ENCODE measurements at regions not wholly inside any gene's neighbourhood (a gene's known extent, or its start where the extent isn't known, plus 50 kb on each side); places are given as distances from the start of the nearest gene placed in this dataset.

DNA sequence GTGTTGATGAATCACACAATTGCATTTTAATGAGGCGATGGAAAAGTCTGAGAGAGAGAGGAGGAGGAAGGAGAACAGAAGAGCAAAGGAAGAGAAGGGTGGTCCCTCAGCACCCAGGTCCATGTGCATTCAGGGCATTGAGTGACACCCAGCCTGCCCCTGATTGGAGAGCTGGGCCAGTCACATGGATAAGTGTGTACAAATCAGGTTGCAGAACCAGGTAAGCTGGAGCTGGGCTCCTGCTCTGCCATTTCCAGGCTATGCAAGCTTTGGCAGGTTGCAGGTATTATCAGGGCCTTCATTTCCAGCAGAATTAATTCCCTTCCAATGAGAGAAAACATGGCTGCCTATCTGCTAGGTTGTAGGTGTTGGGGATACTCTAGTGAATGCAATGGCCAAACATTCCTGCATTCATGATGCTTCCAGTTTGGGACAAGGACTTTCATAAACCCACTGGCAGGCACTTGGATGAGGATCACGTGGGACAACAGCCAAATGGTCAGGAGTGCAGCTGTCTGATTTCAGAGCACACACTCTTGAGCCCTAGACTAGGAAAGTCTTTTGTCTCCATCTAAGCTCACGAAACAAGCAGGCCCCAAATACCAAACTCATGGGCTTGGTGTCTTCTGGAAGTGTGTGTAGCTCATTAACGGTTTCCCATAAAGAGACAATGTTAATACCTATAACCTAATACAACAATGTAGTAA lies 577.9 kb upstream of the CDH5 start:
- TF ChIP-seq, protein P1, sequence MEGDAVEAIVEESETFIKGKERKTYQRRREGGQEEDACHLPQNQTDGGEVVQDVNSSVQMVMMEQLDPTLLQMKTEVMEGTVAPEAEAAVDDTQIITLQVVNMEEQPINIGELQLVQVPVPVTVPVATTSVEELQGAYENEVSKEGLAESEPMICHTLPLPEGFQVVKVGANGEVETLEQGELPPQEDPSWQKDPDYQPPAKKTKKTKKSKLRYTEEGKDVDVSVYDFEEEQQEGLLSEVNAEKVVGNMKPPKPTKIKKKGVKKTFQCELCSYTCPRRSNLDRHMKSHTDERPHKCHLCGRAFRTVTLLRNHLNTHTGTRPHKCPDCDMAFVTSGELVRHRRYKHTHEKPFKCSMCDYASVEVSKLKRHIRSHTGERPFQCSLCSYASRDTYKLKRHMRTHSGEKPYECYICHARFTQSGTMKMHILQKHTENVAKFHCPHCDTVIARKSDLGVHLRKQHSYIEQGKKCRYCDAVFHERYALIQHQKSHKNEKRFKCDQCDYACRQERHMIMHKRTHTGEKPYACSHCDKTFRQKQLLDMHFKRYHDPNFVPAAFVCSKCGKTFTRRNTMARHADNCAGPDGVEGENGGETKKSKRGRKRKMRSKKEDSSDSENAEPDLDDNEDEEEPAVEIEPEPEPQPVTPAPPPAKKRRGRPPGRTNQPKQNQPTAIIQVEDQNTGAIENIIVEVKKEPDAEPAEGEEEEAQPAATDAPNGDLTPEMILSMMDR (IDR thresholded peaks at IDR 0.05) = no peak
- no peak for TF ChIP-seq POLR2A (IDR thresholded peaks at IDR 0.05)
